H1 (cell line): ENCODE measurements at regions not wholly inside any gene's neighbourhood (a gene's known extent, or its start where the extent isn't known, plus 50 kb on each side); places are given as distances from the start of the nearest gene placed in this dataset.

Experiments
- CTCF ChIA-PET: fragments of 300-600 bp; sonication (Branson Sonifier 250); formaldehyde crosslinking; loops from one replicate; lab custom pipeline; 2021; ENCODE audit not compliant: partially characterized antibody; lab: Charles Lee
- POLR2A ChIA-PET: fragments of 300-600 bp; sonication (Branson Sonifier 250); formaldehyde crosslinking; loops from one replicate; lab custom pipeline; 2021; ENCODE audit warnings: inconsistent platforms; ENCODE audit not compliant: partially characterized antibody; lab: Charles Lee
- DNase-seq, 2 experiments: peaks; one replicate each; pipeline versions ENCODE4 v3.0.0 to v3.0.0-alpha.2; 2010 to 2022; ENCODE audit warnings: low spot score in 2 of 2, low read depth in 1 of 2, mixed read lengths in 1 of 2
- FAIRE-seq: peaks from 2 replicates; lab custom pipeline; 2011; peaks lifted over from hg19 to GRCh38; lab: Jason Lieb, UNC
- H2AFZ ChIP-seq: 2 replicates; pipeline ENCODE4 v1.8.1; 2012; ENCODE audit warnings: low read length, inconsistent platforms
- H2AK5ac ChIP-seq: 2 replicates; pipeline ENCODE4 v1.6.1; 2013; ENCODE audit warnings: low read depth, low read length
- H2BK120ac ChIP-seq: replicated peaks from 2 replicates; pipeline ENCODE3; 2013; ENCODE audit warnings: low read depth, low read length, inconsistent platforms
- H2BK12ac ChIP-seq: 2 replicates; pipeline ENCODE4 v1.6.1; 2013; ENCODE audit warnings: low read depth, low read length
- H2BK15ac ChIP-seq: 2 replicates; pipeline ENCODE4 v1.6.1; 2013; ENCODE audit warnings: low read length
- H2BK20ac ChIP-seq: 2 replicates; pipeline ENCODE4 v1.6.1; 2013; ENCODE audit warnings: low read length
- H2BK5ac ChIP-seq: 2 replicates; pipeline ENCODE4 v1.6.1; 2013; ENCODE audit warnings: low read depth, low read length
- H3K14ac ChIP-seq: 2 replicates; pipeline ENCODE4 v1.6.1; 2013; ENCODE audit warnings: inconsistent platforms; ENCODE audit not compliant: insufficient read length
- H3K18ac ChIP-seq: 2 replicates; pipeline ENCODE4 v1.6.1; 2013; ENCODE audit warnings: low read length; ENCODE audit errors: extremely low read depth
- H3K23ac ChIP-seq: 2 replicates; pipeline ENCODE4 v1.6.1; 2013; ENCODE audit warnings: inconsistent platforms; ENCODE audit not compliant: insufficient read length
- H3K23me2 ChIP-seq: 2 replicates; pipeline ENCODE4 v1.6.1; 2013; ENCODE audit warnings: low read depth, low read length
- H3K27ac ChIP-seq: 2 replicates; pipeline ENCODE4 v1.6.1; 2011; ENCODE audit warnings: low read depth, low read length, inconsistent platforms
- H3K27me3 ChIP-seq, 4 experiments: replicated peaks in 1 of 4; 1 replicate in 1 of 4; 2 replicates in 3 of 4; pipeline versions ENCODE4 v1.6.1 to v1.8.1; 2011 to 2013; ENCODE audit warnings: low read length in 3 of 4, mild to moderate bottlenecking in 3 of 4, inconsistent platforms in 2 of 4, mixed read lengths in 2 of 4, moderate library complexity in 1 of 4; ENCODE audit not compliant: control insufficient read depth in 3 of 4, insufficient read depth in 3 of 4; ENCODE audit errors: extremely low read depth in 1 of 4
- H3K36me3 ChIP-seq, 4 experiments: 2 replicates each; pipeline versions ENCODE4 v1.6.1 to v1.8.1; 2011 to 2013; ENCODE audit warnings: mild to moderate bottlenecking in 4 of 4, low read length in 3 of 4, moderate library complexity in 2 of 4, control low read depth in 1 of 4, inconsistent platforms in 1 of 4; ENCODE audit not compliant: insufficient read depth in 4 of 4, control insufficient read depth in 2 of 4
- H3K4ac ChIP-seq: replicated peaks from 2 replicates; pipeline ENCODE3; 2013; ENCODE audit warnings: low read length, low read depth, mixed read lengths, inconsistent platforms; ENCODE audit not compliant: insufficient read length
- H3K4me1 ChIP-seq, 4 experiments: replicated peaks in 1 of 4; 1 replicate in 1 of 4; 2 replicates in 3 of 4; pipeline versions ENCODE4 v1.6.1 to v1.8.1; 2011 to 2013; ENCODE audit warnings: low read length in 3 of 4, inconsistent platforms in 2 of 4, mixed read lengths in 1 of 4; ENCODE audit not compliant: insufficient read depth in 4 of 4, control insufficient read depth in 3 of 4
- H3K4me2 ChIP-seq, 2 experiments: 2 replicates each; pipeline versions ENCODE4 v1.6.1 to v1.8.1; 2011 to 2013; ENCODE audit warnings: low read depth in 2 of 2, low read length in 2 of 2, control low read depth in 1 of 2, inconsistent platforms in 1 of 2, mild to moderate bottlenecking in 1 of 2; ENCODE audit not compliant: insufficient read depth in 1 of 2
- H3K4me3 ChIP-seq, 4 experiments: fragments of 200-600, 300-600 bp in 1 of 4; sonication (generic), shearing (Covaris generic), sonication (Bioruptor Twin) in 1 of 4; 2 replicates each; pipeline versions ENCODE4 v1.5.1 to v1.8.1; 2011 to 2016; ENCODE audit warnings: low read length in 4 of 4, low read depth in 3 of 4, control low read depth in 2 of 4, inconsistent platforms in 2 of 4, mild to moderate bottlenecking in 2 of 4, mixed read lengths in 1 of 4, moderate library complexity in 1 of 4; ENCODE audit not compliant: insufficient read depth in 2 of 4; ENCODE audit errors: extremely low read depth in 1 of 4
- H3K56ac ChIP-seq: replicated peaks from 2 replicates; pipeline ENCODE3; 2013; ENCODE audit warnings: low read depth, mild to moderate bottlenecking, mixed read lengths, low read length, inconsistent platforms; ENCODE audit not compliant: insufficient read length
- H3K79me1 ChIP-seq: 2 replicates; pipeline ENCODE4 v1.6.1; 2013; ENCODE audit warnings: low read depth, low read length, control low read depth
- H3K79me2 ChIP-seq, 2 experiments: 2 replicates each; pipeline versions ENCODE4 v1.6.1 to v1.8.1; 2012 to 2013; ENCODE audit warnings: low read length in 2 of 2, mild to moderate bottlenecking in 2 of 2, inconsistent platforms in 1 of 2; ENCODE audit not compliant: insufficient read depth in 2 of 2, control insufficient read depth in 1 of 2
- H3K9ac ChIP-seq, 4 experiments: replicated peaks in 1 of 4; 1 replicate in 1 of 4; 2 replicates in 3 of 4; pipeline versions ENCODE4 v1.6.1 to v1.8.1; 2011 to 2013; ENCODE audit warnings: low read depth in 3 of 4, low read length in 3 of 4, control low read depth in 2 of 4, mild to moderate bottlenecking in 2 of 4, moderate library complexity in 2 of 4, inconsistent platforms in 1 of 4; ENCODE audit errors: extremely low read depth in 1 of 4
- H3K9me3 ChIP-seq, 2 experiments: 2 replicates each; pipeline versions ENCODE4 v1.6.1 to v1.8.1; 2012 to 2013; ENCODE audit warnings: mild to moderate bottlenecking in 2 of 2, moderate library complexity in 2 of 2, control low read depth in 1 of 2, inconsistent platforms in 1 of 2, low read depth in 1 of 2, low read length in 1 of 2, mixed read lengths in 1 of 2; ENCODE audit not compliant: insufficient read depth in 2 of 2
- H4K20me1 ChIP-seq, 2 experiments: replicated peaks in 1 of 2; 2 replicates each; pipeline versions ENCODE3 to v1.8.1; 2011 to 2013; ENCODE audit warnings: inconsistent platforms in 2 of 2, low read length in 2 of 2, mild to moderate bottlenecking in 1 of 2; ENCODE audit not compliant: insufficient read depth in 2 of 2, control insufficient read depth in 1 of 2
- H4K5ac ChIP-seq: 2 replicates; pipeline ENCODE4 v1.6.1; 2013; ENCODE audit warnings: low read length, low read depth, mixed read lengths, inconsistent platforms; ENCODE audit not compliant: insufficient read length
- H4K8ac ChIP-seq: 2 replicates; pipeline ENCODE4 v1.8.0; 2013; ENCODE audit warnings: mild to moderate bottlenecking, moderate library complexity, low read length, inconsistent platforms; ENCODE audit not compliant: insufficient read depth; ENCODE audit errors: extremely low read depth
- H4K91ac ChIP-seq: replicated peaks from 2 replicates; pipeline ENCODE3; 2013; ENCODE audit warnings: low read length, mixed read lengths, inconsistent platforms; ENCODE audit not compliant: insufficient read length
- BCL11A ChIP-seq, 2 experiments: IDR thresholded peaks; one replicate each; pipeline ENCODE4 v1.6.1; 2011; ENCODE audit warnings: low read depth in 2 of 2, low read length in 2 of 2, mild to moderate bottlenecking in 2 of 2
- CBX5 ChIP-seq: fragments of 300-800, 300-1000 bp; sonication (generic); IDR thresholded peaks from 2 replicates; pipeline ENCODE4 v1.7.1; 2016; ENCODE audit warnings: antibody characterized with exemption, low read length, low read depth
- EGR1 ChIP-seq: IDR thresholded peaks from 2 replicates; pipeline ENCODE4 v1.6.1; 2011; ENCODE audit warnings: low read depth, low read length, borderline replicate concordance
- EP300 ChIP-seq, 2 experiments: IDR thresholded peaks; 1 replicate in 1 of 2; 2 replicates in 1 of 2; pipeline ENCODE4 v1.6.1; 2011 to 2012; ENCODE audit warnings: low read depth in 2 of 2, low read length in 2 of 2, mild to moderate bottlenecking in 2 of 2, borderline replicate concordance in 1 of 2, inconsistent platforms in 1 of 2, moderate library complexity in 1 of 2
- RXRA ChIP-seq: IDR thresholded peaks from 2 replicates; pipeline ENCODE4 v1.6.1; 2011; ENCODE audit warnings: low read depth, mild to moderate bottlenecking, low read length, moderate library complexity; ENCODE audit not compliant: insufficient read depth
- SP1 ChIP-seq: IDR thresholded peaks from 2 replicates; pipeline ENCODE4 v1.6.1; 2011; ENCODE audit warnings: low read depth, low read length
- SP4 ChIP-seq: IDR thresholded peaks from 2 replicates; pipeline ENCODE4 v1.6.1; 2012; ENCODE audit warnings: low read length, inconsistent platforms
- SRF ChIP-seq: IDR thresholded peaks from 2 replicates; pipeline ENCODE4 v1.6.1; 2011; ENCODE audit warnings: mild to moderate bottlenecking, low read depth, low read length, moderate library complexity
- TBP ChIP-seq: IDR thresholded peaks from 2 replicates; pipeline ENCODE4 v1.6.1; 2011; ENCODE audit warnings: low read depth, low read length, improper control_type of control experiment
- TCF12 ChIP-seq: IDR thresholded peaks from 2 replicates; pipeline ENCODE4 v1.6.1; 2011; ENCODE audit warnings: low read depth, mild to moderate bottlenecking, low read length
- WGBS, 2 experiments: shearing (Covaris generic) in 1 of 2; methylation state at CpG; one replicate each; pipeline versions ENCODE4 v1.1.6 to v1.1.7; 2013 to 2015; ENCODE audit warnings: low lambda C conversion rate in 2 of 2, mixed read lengths in 2 of 2, inconsistent platforms in 1 of 2, low coverage in 1 of 2, missing lambda C conversion rate in 1 of 2; ENCODE audit not compliant: insufficient replicate concordance in 2 of 2, insufficient coverage in 1 of 2, insufficient read length in 1 of 2; ENCODE audit errors: extremely low coverage in 1 of 2, missing lambda C conversion rate in 1 of 2; 5-methylcytosine and 5-hydroxymethylcytosine counted together

GRCh38 chr20:48177058-48177457, 391.8 kb upstream of the SULF2 start:
- WGBS, 2 experiments = 89% methylated on average over 8 of the region's 8 CpGs; no CpG with 5 or more reads in 1 of the 2 experiments
- FAIRE-seq (no peak), DNase-seq (no peak)
- no peak overlapping the region for H2BK20ac ChIP-seq
- no peak overlapping the region for H2BK5ac ChIP-seq
- no peaks in the 10 kb centered on the region for H3K36me3 ChIP-seq
- H3K79me2 ChIP-seq = no peaks in the 10 kb centered on the region
- H4K8ac ChIP-seq = no peak overlapping the region
- CTCF ChIA-PET = interaction anchor here (0.5 to 2.2 kb wide), 5 partner anchors 13 to 513 kb away, joined by 3 to 8 read pairs (median 3); no protein-coding TSS in a partner anchor
- H3K27ac ChIP-seq = no peak overlapping the region
- no peaks in the 10 kb centered on the region for H3K79me1 ChIP-seq
- H2AFZ ChIP-seq = no peak overlapping the region
- H3K4me3 ChIP-seq = no peak overlapping the region
- no peak overlapping the region for H4K91ac ChIP-seq
- H3K9me3 ChIP-seq = no peaks in the 10 kb centered on the region
- H3K23me2 ChIP-seq = no peaks in the 10 kb centered on the region; the same call in 1 of the 2 replicates
- H3K9ac ChIP-seq = no peak overlapping the region
- H3K14ac ChIP-seq = no peak overlapping the region
- H4K5ac ChIP-seq = no peak overlapping the region
- no peak overlapping the region for H2BK120ac ChIP-seq
- no peaks in the 10 kb centered on the region for H3K27me3 ChIP-seq
- POLR2A ChIA-PET = no interaction called here
- H3K18ac ChIP-seq = no peak overlapping the region
- H3K4me1 ChIP-seq = peaks cover 0 to 2% (median under 1%) of the 10 kb centered on the region in 4 experiments; a peak in 2 of 7 replicates
- H3K56ac ChIP-seq = no peak overlapping the region
- no peak overlapping the region for H3K4ac ChIP-seq
- H2BK15ac ChIP-seq = no peak overlapping the region
- no peak overlapping the region; the same call in 1 of the 2 replicates for H2BK12ac ChIP-seq
- no peaks in the 10 kb centered on the region for H4K20me1 ChIP-seq
- no peak overlapping the region for H3K23ac ChIP-seq
- H3K4me2 ChIP-seq = no peak overlapping the region
- no peak overlapping the region for H2AK5ac ChIP-seq
- TF ChIP-seq SP4 (no peak), EGR1 (no peak), SRF (no peak), RXRA (no peak), TCF12 (no peak), BCL11A (IDR thresholded peaks at IDR 0.05; ENCODE audit: low read depth in 2 of 2, low read length in 2 of 2) (no peak), EP300 (IDR thresholded peaks at IDR 0.05; ENCODE audit: borderline replicate concordance in 1 of 2, low read depth in 2 of 2, low read length in 2 of 2) (no peak), CBX5 (no peak), SP1 (no peak), TBP (no peak)
